GM18498 (cell line): ENCODE measurements at regions not wholly inside any gene's neighbourhood (a gene's known extent, or its start where the extent isn't known, plus 50 kb on each side); places are given as distances from the start of the nearest gene placed in this dataset.
"Not testable (repeated sequence)": the region's sequence is repeated elsewhere in the genome, so short reads cannot be mapped to it uniquely, and the experiment has no call there.

Source experiments
- ATAC-seq: cut with Tn5 transposase; IDR thresholded peaks from one replicate; pipeline ENCODE4 v1.9.1; 2021; ENCODE audit warnings: mild to moderate bottlenecking, moderate library complexity; ENCODE audit not compliant: unreplicated experiment

GRCh38 chr9:13457795-13458194, 178.3 kb upstream of the MPDZ start:
- no peak for ATAC-seq

- ATAC-seq: no peak
Observed at GRCh38 chr9:13450723-13451122, 171.2 kb upstream of the MPDZ start.

- ATAC-seq: no peak
Observed at GRCh38 chr9:13448482-13448881, 169.0 kb upstream of the MPDZ start.

- ATAC-seq: no peak
Observed at GRCh38 chr9:13447843-13448422, 168.4 kb upstream of the MPDZ start.

- no peak for ATAC-seq
Observed at GRCh38 chr9:13446938-13447842, 167.7 kb upstream of the MPDZ start.

DNA sequence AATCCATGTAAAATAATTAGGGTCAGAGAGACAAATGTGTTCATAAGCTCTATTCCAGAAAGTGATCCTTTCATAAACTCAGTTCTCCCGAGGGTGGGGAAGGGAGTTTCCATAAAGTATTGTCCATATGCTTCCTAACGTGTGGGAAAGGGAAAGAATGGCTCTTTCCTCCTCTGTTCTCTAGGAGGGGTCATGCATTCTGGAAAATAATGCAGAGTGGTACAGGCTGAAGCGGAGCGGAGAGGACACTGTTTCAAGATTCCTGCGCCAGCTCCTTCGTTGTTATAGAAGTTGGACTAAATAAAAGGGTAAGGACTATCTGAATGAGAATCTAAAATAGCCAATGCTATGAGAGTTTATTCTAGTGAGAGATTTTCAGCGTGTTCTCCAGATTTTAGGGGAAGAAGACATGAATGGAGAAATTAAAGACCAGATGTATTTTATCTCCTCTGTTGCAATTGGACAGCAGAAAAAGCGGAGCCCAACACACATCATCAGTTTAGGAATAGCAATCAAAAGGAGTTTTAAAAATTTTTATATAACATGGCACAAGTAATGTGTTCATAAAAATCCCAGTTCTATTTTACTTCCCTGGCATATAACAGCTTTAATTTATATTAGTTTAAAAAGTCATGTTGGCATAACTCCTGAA, 166.9 kb upstream of the MPDZ start:
- ATAC-seq: no peak

DNA sequence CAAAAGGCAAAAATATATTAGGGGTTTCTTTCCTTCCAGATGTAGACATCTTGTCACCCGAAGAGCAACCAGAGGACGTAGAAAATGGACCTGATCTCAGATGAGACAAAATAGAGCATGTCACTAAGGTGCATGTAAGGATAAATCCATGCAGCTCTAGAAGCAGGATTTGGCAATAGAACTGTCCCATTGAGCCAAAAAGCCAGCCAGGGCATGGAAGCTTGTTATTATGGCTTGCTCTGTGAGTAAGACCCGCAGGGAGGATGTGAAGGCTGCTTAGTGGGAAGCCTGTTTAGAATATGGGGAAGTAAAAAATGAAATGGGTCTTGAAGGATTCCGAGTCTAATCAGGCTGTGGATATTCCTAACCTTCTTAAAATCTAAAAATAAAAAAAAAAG, 165.6 kb upstream of the MPDZ start:
- no peak for ATAC-seq

DNA sequence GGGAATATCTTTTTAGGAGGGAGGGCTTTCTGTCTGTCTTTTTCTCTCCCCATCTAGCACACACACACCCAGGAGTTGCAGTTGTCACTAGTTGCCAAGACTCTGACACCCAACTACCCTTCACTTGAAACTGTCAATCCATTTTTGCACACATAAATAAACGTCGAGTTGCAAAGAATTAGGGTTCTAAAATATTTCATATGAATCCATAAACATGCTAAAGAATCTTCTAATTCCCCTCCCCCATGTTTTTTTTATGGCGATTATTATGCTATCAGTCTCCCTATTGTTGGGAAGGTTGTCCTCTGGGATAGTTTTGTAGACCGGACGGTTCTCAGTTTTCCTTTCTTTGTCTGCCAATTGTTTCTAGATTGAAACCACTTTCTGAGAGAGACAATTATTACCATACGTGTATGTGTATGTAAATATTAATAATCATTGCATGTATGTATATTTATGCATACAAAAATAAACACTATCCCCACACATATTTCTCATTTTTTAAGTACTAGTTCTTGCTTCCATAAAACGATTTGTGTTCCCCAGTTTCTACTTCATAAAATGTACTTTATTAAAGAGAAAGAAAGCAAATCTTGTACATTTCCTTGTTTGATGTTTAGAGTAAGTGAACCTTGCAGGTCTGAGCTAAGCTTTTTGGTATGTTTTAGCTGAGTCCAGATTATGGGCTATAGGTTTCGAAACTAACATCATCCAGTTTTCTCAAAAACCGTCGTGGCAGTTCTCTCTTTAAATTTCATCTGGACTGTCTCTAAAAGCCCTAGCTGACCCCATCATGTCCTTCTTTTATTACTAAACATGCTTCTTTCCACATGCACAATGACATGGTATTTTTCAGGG, 165.0 kb upstream of the MPDZ start:
- no peak for ATAC-seq

DNA sequence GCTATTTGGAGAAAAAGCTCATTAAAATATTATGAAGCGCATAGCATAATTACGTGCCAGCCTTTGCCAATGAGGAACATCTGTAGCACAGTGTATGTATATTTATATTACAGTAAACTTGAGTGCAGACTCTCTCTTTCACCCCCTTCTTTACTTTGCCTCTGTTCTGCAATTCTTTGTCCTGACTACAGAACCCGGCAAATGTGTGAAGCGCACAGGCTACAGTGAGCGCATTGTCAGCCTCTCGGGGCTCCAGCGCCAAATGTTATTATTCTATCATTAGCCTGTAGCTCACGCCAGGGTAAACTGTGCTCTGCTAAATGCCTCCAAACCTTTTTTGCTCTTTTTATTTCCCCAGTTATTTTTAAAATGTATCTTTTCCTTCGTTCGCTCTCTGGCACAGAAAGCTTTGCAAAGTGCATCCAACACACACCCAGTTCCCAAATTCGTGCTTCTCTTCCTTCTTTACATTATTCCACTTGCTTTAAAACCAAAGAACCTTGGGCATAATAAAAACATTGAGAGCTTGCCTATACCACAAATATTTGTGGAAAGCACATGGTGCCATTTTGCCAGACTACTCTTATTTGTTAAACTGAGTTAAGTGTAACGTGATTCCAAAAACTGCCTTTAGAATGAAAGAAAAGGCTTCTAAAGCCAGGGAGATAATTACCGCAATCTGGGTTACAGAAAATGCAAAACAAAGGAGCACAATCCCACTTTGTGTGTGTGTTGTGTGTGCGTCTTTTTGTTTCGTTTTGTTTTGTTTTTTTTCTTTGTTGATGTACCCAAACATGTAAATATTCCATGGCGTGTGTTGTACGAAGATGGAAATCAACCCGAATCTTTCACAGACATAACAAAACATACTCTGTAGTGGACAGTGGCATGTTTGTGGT, 164.1 kb upstream of the MPDZ start:
- no peak for ATAC-seq

- no peak for ATAC-seq
Observed at GRCh38 chr9:13439685-13440476, 160.4 kb upstream of the MPDZ start.

GRCh38 chr9:13437866-13438265, 158.4 kb upstream of the MPDZ start:
- ATAC-seq: no peak

- ATAC-seq: no peak
Observed at GRCh38 chr9:13436591-13436990, 157.1 kb upstream of the MPDZ start.

- ATAC-seq: not testable (repeated sequence)
Observed at GRCh38 chr9:13433453-13433852, 154.0 kb upstream of the MPDZ start.

DNA sequence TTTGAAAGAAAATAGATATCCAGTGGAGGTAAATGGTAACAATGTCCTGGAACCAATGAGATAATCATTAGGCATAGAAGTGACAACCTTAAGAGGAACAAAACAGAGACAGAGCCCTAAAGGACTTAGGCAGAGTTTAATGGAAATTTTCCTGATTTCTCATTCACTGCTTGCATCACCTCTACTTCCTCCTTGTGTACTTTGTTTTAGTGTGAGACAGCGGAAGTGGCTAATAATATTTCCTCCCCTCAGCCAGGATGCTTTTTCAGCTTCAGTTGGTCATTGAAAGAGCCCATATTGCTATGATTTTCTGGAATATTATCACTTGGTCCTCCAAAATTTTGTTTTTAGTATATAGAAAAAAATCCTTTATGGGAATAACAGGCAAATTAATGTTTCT, 153.4 kb upstream of the MPDZ start:
- ATAC-seq: no peak

DNA sequence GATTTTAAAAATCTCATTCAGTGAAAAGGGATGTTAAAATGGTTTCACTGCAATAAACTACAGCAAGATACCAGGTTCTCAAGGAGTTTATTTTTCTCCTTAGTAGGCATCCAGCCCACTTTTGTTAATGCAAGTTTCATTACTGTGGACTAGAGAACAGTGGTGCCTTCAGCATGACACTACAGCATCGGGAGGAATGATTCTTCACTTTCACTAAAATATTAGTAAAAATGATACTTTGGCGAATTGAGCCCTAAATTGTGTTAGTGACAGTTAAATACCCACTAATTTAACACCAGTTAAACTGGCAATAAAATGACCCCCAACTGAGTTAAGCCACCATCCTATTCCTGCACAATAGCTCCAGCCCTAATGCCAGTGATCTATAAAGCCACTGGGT, 152.2 kb upstream of the MPDZ start:
- ATAC-seq: no peak

GRCh38 chr9:13431222-13431536, 151.7 kb upstream of the MPDZ start:
- ATAC-seq: no peak

DNA sequence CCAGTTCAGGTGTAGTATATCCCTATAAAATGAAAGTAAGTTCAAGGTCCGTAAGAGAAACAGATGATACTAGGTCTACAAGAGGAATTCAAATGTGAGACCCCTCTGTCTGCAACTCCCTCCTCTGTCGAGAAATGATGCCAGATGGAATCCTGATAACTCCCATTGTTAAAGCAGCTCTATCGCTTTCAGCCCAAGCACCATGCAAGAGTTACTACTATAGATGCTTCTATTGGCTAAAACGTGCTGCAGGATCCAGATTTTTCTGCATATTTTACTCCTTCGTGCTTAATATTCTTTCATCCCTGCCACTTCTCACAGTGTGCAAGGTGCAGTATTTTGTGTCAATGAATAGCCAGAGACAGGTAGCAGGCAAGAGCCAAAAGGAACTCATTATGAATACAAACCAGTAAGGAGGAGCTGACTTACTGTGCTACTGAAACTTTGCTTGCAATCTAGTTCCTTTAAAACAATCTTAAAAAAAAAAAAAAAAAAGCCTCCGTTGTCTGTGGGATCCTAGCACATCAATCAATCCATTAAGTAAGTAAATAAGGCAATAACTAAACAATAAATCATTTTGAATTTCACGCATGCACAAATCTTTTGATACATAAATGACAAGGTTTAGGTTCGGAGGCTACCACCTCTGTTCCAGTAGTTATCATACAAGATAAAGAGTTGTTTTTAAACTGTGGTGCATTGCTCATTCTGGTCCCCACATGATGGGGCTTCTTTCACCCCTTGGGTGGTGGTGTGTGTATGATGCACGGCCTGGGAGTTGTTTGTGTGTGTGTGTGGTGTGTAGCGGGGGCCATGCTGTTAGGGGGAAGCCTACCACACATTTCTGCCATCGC, 151.1 kb upstream of the MPDZ start:
- ATAC-seq: no peak
